HG02870 (cell line): ENCODE measurements at regions not wholly inside any gene's neighbourhood (a gene's known extent, or its start where the extent isn't known, plus 50 kb on each side); places are given as distances from the start of the nearest gene placed in this dataset.

Experiments used
- ATAC-seq: cut with Tn5 transposase; IDR thresholded peaks from one replicate; pipeline ENCODE4 v1.9.1; 2021; ENCODE audit warnings: mild to moderate bottlenecking, moderate library complexity; ENCODE audit not compliant: unreplicated experiment

GRCh38 chr13:107770541-107770940 lies 444.8 kb downstream of the LIG4 start:
- ATAC-seq, result no peak

GRCh38 chr13:107767119-107767518 lies 448.2 kb downstream of the LIG4 start:
- ATAC-seq, result no peak

- no peak for ATAC-seq
Observed at GRCh38 chr13:107765724-107766401, 449.5 kb downstream of the LIG4 start.

- no peak for ATAC-seq
Observed at GRCh38 chr13:107764046-107764445, 451.3 kb downstream of the LIG4 start.

- no peak for ATAC-seq
Observed at GRCh38 chr13:107753748-107754147, 461.6 kb downstream of the LIG4 start.

GRCh38 chr13:107753291-107753690 lies 462.0 kb downstream of the LIG4 start:
- ATAC-seq, result no peak

GRCh38 chr13:107743983-107744382 lies 471.4 kb downstream of the LIG4 start:
- no peak for ATAC-seq

- ATAC-seq, result no peak
Observed at GRCh38 chr13:107743526-107743925, 471.8 kb downstream of the LIG4 start.

GRCh38 chr13:107743100-107743499 lies 472.2 kb downstream of the LIG4 start:
- ATAC-seq, result no peak

GRCh38 chr13:107742544-107742943 lies 472.8 kb downstream of the LIG4 start:
- ATAC-seq, result no peak

- ATAC-seq, result no peak
Observed at GRCh38 chr13:107738004-107738403, 477.3 kb downstream of the LIG4 start.

- ATAC-seq, result no peak
Observed at GRCh38 chr13:107736731-107737130, 478.6 kb downstream of the LIG4 start.

GRCh38 chr13:107736170-107736569 lies 479.2 kb downstream of the LIG4 start:
- ATAC-seq, result no peak

- no peak for ATAC-seq
Observed at GRCh38 chr13:107734891-107735625, 480.3 kb downstream of the LIG4 start.

- no peak for ATAC-seq
Observed at GRCh38 chr13:107733276-107733675, 482.1 kb downstream of the LIG4 start.

- ATAC-seq, result no peak
Observed at GRCh38 chr13:107730813-107731212, 484.5 kb downstream of the LIG4 start.

- no peak for ATAC-seq
Observed at GRCh38 chr13:107721125-107721869, 494.0 kb downstream of the LIG4 start.

- no peak for ATAC-seq
Observed at GRCh38 chr13:107716741-107717140, 498.6 kb downstream of the LIG4 start.

GRCh38 chr13:107716241-107716640 lies 499.1 kb downstream of the LIG4 start:
- no peak for ATAC-seq

GRCh38 chr13:107715496-107715895 lies 499.8 kb downstream of the LIG4 start:
- ATAC-seq, result no peak

- no peak for ATAC-seq
Observed at GRCh38 chr13:107713314-107713713, 502.0 kb downstream of the LIG4 start.
